ENCODE measurements at regions not wholly inside any gene's neighbourhood (a gene's known extent, or its start where the extent isn't known, plus 50 kb on each side); places are given as distances from the start of the nearest gene placed in this dataset.

GRCh38 chrX:14398725-14399124 lies 130.6 kb upstream of the GLRA2 start:
- Histone ChIP-seq H3K27ac (no peak overlapping the region), H3K9me3 (no peaks in the 10 kb centered on the region), H3K36me3 (no peaks in the 10 kb centered on the region), H3K27me3 (no peaks in the 10 kb centered on the region), H3K4me3 (no peak overlapping the region), H3K4me1 (no peaks in the 10 kb centered on the region)
- 7 to 51% methylated on average over 2 of the region's 2 CpGs for WGBS, 2 donors
- DNase-seq, result no peak
- TF ChIP-seq POLR2AphosphoS5 (IDR thresholded peaks at IDR 0.05) (no peak), CTCF (IDR thresholded peaks at IDR 0.05) (no peak), EP300 (IDR thresholded peaks at IDR 0.05) (no peak), POLR2A (IDR thresholded peaks at IDR 0.05) (no peak)
- intact Hi-C loops (cut with DNase I), result no loop called here

- Histone ChIP-seq H3K36me3 (no peaks in the 10 kb centered on the region), H3K27me3 (no peaks in the 10 kb centered on the region), H3K9me3 (no peaks in the 10 kb centered on the region), H3K27ac (no peak overlapping the region), H3K4me1 (no peaks in the 10 kb centered on the region), H3K4me3 (no peak overlapping the region)
- intact Hi-C loops (cut with DNase I), result no loop called here
- DNase-seq, result no peak
- 83 to 90% methylated on average over 4 of the region's 4 CpGs for WGBS, 2 donors
- no peak for TF ChIP-seq CTCF (IDR thresholded peaks at IDR 0.05)
- no peak for TF ChIP-seq POLR2AphosphoS5 (IDR thresholded peaks at IDR 0.05)
These were observed 139.7 kb upstream of the GLRA2 start for GRCh38 chrX:14389682-14390081.

- 72 to 86% methylated on average over 4 of the region's 4 CpGs for WGBS, 2 donors
- intact Hi-C loops (cut with DNase I), result no loop called here
These were observed 142.4 kb upstream of the GLRA2 start for GRCh38 chrX:14386981-14387380.

GRCh38 chrX:14380044-14380443 lies 149.3 kb upstream of the GLRA2 start:
- TF ChIP-seq POLR2AphosphoS5 (IDR thresholded peaks at IDR 0.05), result no peak
- no peak for TF ChIP-seq CTCF (IDR thresholded peaks at IDR 0.05)
- TF ChIP-seq EP300 (IDR thresholded peaks at IDR 0.05), result no peak
- no peak for TF ChIP-seq POLR2A (IDR thresholded peaks at IDR 0.05)
- intact Hi-C loops (cut with DNase I), result no loop called here
- Histone ChIP-seq H3K27me3 (no peaks in the 10 kb centered on the region), H3K9me3 (no peaks in the 10 kb centered on the region), H3K4me3 (no peak overlapping the region), H3K36me3 (no peaks in the 10 kb centered on the region), H3K27ac (no peak overlapping the region), H3K4me1 (no peaks in the 10 kb centered on the region)
- DNase-seq, result no peak

More at GRCh38 chrX:14386981-14387380, 142.4 kb upstream of the GLRA2 start:
- H3K36me3 ChIP-seq, result no peaks in the 10 kb centered on the region
- DNase-seq, result no peak
- no peaks in the 10 kb centered on the region for H3K27me3 ChIP-seq
- no peaks in the 10 kb centered on the region for H3K4me1 ChIP-seq
- no peak overlapping the region for H3K27ac ChIP-seq
- H3K9me3 ChIP-seq, result no peaks in the 10 kb centered on the region
- TF ChIP-seq CTCF (IDR thresholded peaks at IDR 0.05), result no peak
- no peak for TF ChIP-seq EP300 (IDR thresholded peaks at IDR 0.05)
- TF ChIP-seq POLR2AphosphoS5 (IDR thresholded peaks at IDR 0.05), result no peak
- TF ChIP-seq POLR2A (IDR thresholded peaks at IDR 0.05), result no peak
- no peak overlapping the region for H3K4me3 ChIP-seq

GRCh38 chrX:14377427-14377826 lies 151.9 kb upstream of the GLRA2 start:
- Histone ChIP-seq H3K27me3 (no peaks in the 10 kb centered on the region), H3K36me3 (no peaks in the 10 kb centered on the region), H3K27ac (no peak overlapping the region), H3K9me3 (no peaks in the 10 kb centered on the region), H3K4me3 (no peak overlapping the region), H3K4me1 (no peaks in the 10 kb centered on the region)
- intact Hi-C loops (cut with DNase I), result no loop called here
- DNase-seq, result no peak
- TF ChIP-seq POLR2A (IDR thresholded peaks at IDR 0.05) (no peak), CTCF (IDR thresholded peaks at IDR 0.05) (no peak), POLR2AphosphoS5 (IDR thresholded peaks at IDR 0.05) (no peak), EP300 (IDR thresholded peaks at IDR 0.05) (no peak)
